ENCODE measurements at regions not wholly inside any gene's neighbourhood (a gene's known extent, or its start where the extent isn't known, plus 50 kb on each side); places are given as distances from the start of the nearest gene placed in this dataset.
"Not testable (repeated sequence)": the region's sequence is repeated elsewhere in the genome, so short reads cannot be mapped to it uniquely, and the experiment has no call there.

GRCh38 chr10:46796351-46796750 is 114.9 kb upstream of the PTPN20 start:
- DNase-seq (ENCODE audit: low read depth in 2 of 2), result not testable (repeated sequence)

- DNase-seq (ENCODE audit: low read depth in 2 of 2), result not testable (repeated sequence)
Measured at GRCh38 chr10:46802010-46802409, 109.2 kb upstream of the PTPN20 start.

GRCh38 chr10:46803082-46803481 is 108.1 kb upstream of the PTPN20 start:
- not testable (repeated sequence) for DNase-seq (ENCODE audit: low read depth in 2 of 2)

GRCh38 chr10:46810222-46810621 is 101.0 kb upstream of the PTPN20 start:
- DNase-seq (ENCODE audit: low read depth in 2 of 2), result not testable (repeated sequence)

GRCh38 chr10:46816126-46816525 is 95.1 kb upstream of the PTPN20 start:
- not testable (repeated sequence) for DNase-seq (ENCODE audit: low read depth in 2 of 2)

GRCh38 chr10:46840393-46841050 is 70.7 kb upstream of the PTPN20 start:
- DNase-seq (ENCODE audit: low read depth in 2 of 2), result not testable (repeated sequence)

- DNase-seq (ENCODE audit: low read depth in 2 of 2), result not testable (repeated sequence)
Measured at GRCh38 chr10:46841051-46841593, 70.1 kb upstream of the PTPN20 start.

- not testable (repeated sequence) for DNase-seq (ENCODE audit: low read depth in 2 of 2)
Measured at GRCh38 chr10:46845194-46845593, 66.0 kb upstream of the PTPN20 start.

GRCh38 chr10:46845640-46846039 is 65.6 kb upstream of the PTPN20 start:
- DNase-seq (ENCODE audit: low read depth in 2 of 2), result not testable (repeated sequence)

GRCh38 chr10:46860753-46861152 is 50.5 kb upstream of the PTPN20 start:
- not testable (repeated sequence) for DNase-seq (ENCODE audit: low read depth in 2 of 2)

Measured in activated CD8-positive, alpha-beta memory T cell treated with anti-CD3 and anti-CD28 coated beads for 4 hours (primary cell).